Chondrocyte (in vitro differentiated cells): ENCODE measurements at regions not wholly inside any gene's neighbourhood (a gene's known extent, or its start where the extent isn't known, plus 50 kb on each side); places are given as distances from the start of the nearest gene placed in this dataset.
A peak's percentile ranks its signal among the peaks of the same experiment; 100 is the strongest.

Experiments used
- DNase-seq: peaks from one replicate; pipeline ENCODE4 v3.0.0; 2021; ENCODE audit warnings: mixed read lengths, low spot score
- H3K27ac Mint-ChIP-seq: one replicate; pipeline ENCODE4 v1.8.0; 2021; ENCODE audit warnings: mild to moderate bottlenecking, moderate library complexity, mixed read lengths; ENCODE audit not compliant: unreplicated experiment
- H3K27me3 Mint-ChIP-seq: 2 replicates; pipeline ENCODE4 v1.8.0; 2021; ENCODE audit warnings: low read depth, mixed read lengths
- H3K36me3 Mint-ChIP-seq: 2 replicates; pipeline ENCODE4 v1.8.0; 2021; ENCODE audit warnings: low read depth, mixed read lengths
- H3K4me1 Mint-ChIP-seq: 2 replicates; pipeline ENCODE4 v1.8.0; 2021; ENCODE audit warnings: low read depth, mild to moderate bottlenecking, mixed read lengths
- H3K4me3 Mint-ChIP-seq: one replicate; pipeline ENCODE4 v1.8.0; 2021; ENCODE audit warnings: mild to moderate bottlenecking, moderate library complexity, mixed read lengths; ENCODE audit not compliant: unreplicated experiment
- H3K9me3 Mint-ChIP-seq: 2 replicates; pipeline ENCODE4 v1.8.0; 2021; ENCODE audit warnings: low read depth, mixed read lengths
- CTCF ChIP-seq: fragments of 200-600 bp; sonication (generic); IDR thresholded peaks from 2 replicates; pipeline ENCODE4 v1.5.0; 2021; ENCODE audit warnings: antibody characterized with exemption, mild to moderate bottlenecking, moderate library complexity

DNA sequence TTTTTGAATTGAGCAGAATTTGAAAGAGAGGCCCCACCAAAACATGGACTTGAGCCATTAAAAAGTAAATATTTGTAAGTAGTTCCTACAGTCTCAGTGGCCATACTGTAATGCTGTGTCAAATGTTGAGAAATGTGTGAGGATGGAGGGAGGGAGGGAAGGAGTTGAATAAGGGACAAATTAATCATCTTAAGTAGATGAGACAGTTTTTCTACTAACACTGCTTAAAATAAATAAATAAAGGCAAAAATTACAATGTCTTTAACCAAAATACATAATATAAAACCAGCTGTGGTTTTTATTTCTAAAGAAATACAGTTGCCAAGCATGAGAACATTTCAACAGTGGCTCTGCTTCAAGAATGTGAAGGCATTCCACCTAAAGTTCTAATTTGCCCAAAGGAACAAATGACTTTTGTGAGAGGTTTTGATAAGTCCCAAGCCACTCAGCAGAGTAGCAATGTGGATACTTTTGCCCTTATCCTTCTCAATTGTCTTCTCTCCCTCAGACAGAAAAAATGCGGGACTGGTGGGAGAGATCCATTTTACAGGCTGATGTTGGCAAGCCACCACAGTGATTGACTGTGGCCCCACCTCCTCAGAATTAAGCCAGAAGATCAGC, 427.0 kb upstream of the RARB start:
- H3K36me3 Mint-ChIP-seq: no peaks in the 10 kb centered on the region
- no peak overlapping the region for H3K4me3 Mint-ChIP-seq
- no peaks in the 10 kb centered on the region for H3K27me3 Mint-ChIP-seq
- no peak for TF ChIP-seq CTCF
- H3K9me3 Mint-ChIP-seq: no peaks in the 10 kb centered on the region
- H3K27ac Mint-ChIP-seq: peak overlapping the region; percentile 75
- DNase-seq: no peak
- H3K4me1 Mint-ChIP-seq: peaks cover 22% of the 10 kb centered on the region

DNA sequence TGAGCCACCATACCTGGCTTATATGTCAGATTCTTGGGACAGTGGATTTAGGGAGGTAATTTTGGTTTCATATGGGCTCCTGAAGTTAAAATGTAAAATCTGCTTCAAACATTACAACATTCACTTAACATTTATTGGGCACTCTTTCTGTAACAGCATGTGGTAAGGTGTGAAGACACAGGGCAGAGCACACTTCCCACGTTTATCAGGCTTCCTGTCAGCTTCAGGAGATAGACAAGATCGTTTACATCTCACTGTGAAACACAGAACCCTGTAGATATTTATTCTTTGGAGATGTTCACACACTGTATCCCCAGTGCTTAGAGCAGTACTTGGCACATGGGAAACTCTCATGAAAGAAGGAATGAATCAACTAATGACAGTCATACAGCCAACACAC, 426.0 kb upstream of the RARB start:
- H3K4me1 Mint-ChIP-seq: peaks cover 22% of the 10 kb centered on the region
- TF ChIP-seq CTCF: no peak
- H3K9me3 Mint-ChIP-seq: no peaks in the 10 kb centered on the region
- no peak overlapping the region for H3K4me3 Mint-ChIP-seq
- no peaks in the 10 kb centered on the region for H3K27me3 Mint-ChIP-seq
- no peak overlapping the region for H3K27ac Mint-ChIP-seq
- no peak for DNase-seq
- H3K36me3 Mint-ChIP-seq: no peaks in the 10 kb centered on the region

DNA sequence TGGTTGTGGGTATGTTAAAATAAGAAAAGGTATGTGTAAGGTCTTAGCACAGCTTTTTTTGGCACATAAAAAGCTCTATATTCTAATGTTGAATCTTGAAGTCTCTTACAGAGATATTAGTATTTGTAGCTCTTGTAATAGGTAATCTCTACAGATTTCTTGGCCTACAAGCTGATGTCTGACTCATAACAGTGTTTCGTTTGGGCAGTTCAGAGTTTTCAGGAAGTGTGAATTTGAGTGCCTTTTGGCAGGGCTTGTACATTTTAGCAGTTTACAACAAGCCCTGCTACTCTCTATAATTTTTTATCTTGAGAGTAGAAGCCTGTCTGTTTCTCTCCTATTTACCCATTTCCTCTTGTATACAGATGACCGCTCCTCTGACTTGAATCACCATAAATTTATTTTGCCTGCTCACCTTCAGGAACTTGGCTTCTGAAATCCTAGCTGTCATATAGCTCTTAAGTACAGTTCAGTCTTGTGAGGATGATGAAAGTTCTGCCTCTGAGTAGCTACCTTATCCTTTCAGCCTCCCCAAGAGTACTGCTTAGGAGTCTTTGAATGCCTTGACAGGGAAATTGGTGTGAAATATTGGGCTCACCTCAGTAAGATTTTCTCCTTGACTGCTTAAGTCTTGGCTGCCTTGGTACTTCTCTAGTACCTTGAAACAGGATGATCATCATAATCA, 419.9 kb upstream of the RARB start:
- Mint-ChIP-seq H3K4me3 (no peak overlapping the region), H3K36me3 (no peaks in the 10 kb centered on the region), H3K4me1 (peaks cover 13% of the 10 kb centered on the region), H3K9me3 (no peaks in the 10 kb centered on the region), H3K27ac (peak overlapping the region; percentile 55), H3K27me3 (no peaks in the 10 kb centered on the region)
- DNase-seq: no peak
- TF ChIP-seq CTCF: no peak

DNA sequence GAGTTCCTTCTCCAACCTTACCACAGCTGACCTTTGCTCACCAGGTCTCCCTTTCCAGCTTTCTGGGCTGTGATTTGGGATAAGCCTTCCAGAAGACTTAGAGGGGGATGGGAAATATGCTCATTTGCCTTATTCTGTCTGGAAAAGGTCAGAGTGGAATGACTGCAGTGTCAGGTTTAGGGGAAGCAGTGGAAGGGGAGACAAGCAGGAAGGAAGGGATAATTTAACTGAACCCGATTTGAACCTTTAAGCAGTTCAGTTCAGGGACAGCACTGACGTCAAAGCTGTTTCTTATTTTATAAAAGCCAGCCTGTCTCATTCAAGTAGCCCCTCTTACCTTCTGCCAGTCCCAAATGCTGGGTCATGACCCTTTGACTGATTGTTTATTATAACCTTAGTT, 418.4 kb upstream of the RARB start:
- Mint-ChIP-seq H3K4me3 (no peak overlapping the region), H3K4me1 (peaks cover 13% of the 10 kb centered on the region), H3K27ac (no peak overlapping the region), H3K36me3 (no peaks in the 10 kb centered on the region), H3K9me3 (no peaks in the 10 kb centered on the region), H3K27me3 (no peaks in the 10 kb centered on the region)
- DNase-seq: no peak
- TF ChIP-seq CTCF: no peak

DNA sequence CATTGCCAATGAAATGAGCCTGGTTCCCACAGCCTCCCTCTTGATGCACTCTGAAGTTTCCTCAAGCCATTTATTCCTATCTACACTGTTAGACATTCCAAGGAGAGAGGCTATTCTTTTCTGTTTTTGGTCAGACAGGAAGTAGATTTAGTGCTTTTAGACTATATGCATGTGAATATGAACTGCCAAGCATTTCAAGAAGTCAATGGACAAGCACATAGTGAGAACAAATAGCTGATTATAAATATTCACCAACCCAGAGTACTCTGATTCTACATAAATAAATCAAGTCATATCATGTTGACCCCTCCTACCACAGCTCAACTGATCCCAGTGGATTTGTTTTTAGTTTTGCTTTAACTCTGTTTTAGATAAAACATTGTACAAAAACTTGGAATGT, 412.5 kb upstream of the RARB start:
- no peak for TF ChIP-seq CTCF
- no peaks in the 10 kb centered on the region for H3K27me3 Mint-ChIP-seq
- no peaks in the 10 kb centered on the region for H3K9me3 Mint-ChIP-seq

More for the DNA sequence above, 412.5 kb upstream of the RARB start:
- Mint-ChIP-seq H3K4me1 (peaks cover 7% of the 10 kb centered on the region), H3K27ac (no peak overlapping the region), H3K4me3 (no peak overlapping the region), H3K36me3 (no peaks in the 10 kb centered on the region)
- DNase-seq: no peak
